ENCODE measurements at regions not wholly inside any gene's neighbourhood (a gene's known extent, or its start where the extent isn't known, plus 50 kb on each side); places are given as distances from the start of the nearest gene placed in this dataset.
"Not testable (repeated sequence)": the region's sequence is repeated elsewhere in the genome, so short reads cannot be mapped to it uniquely, and the experiment has no call there.

GRCh38 chr15:95202569-95203349, 971.4 kb downstream of the MCTP2 start:
- no peak for TF ChIP-seq CTCF (IDR thresholded peaks at IDR 0.05; ENCODE audit: borderline replicate concordance, control extremely low read depth, extremely low read depth, insufficient read depth, missing control alignments)
- in situ Hi-C loops (cut with MboI; ENCODE audit: low sequenced_read_pairs, unreplicated experiment): no loop called here
- no peak for DNase-seq (ENCODE audit: low spot score)

GRCh38 chr15:95205077-95205476, 973.7 kb downstream of the MCTP2 start:
- TF ChIP-seq CTCF (IDR thresholded peaks at IDR 0.05; ENCODE audit: borderline replicate concordance, control extremely low read depth, extremely low read depth, insufficient read depth, missing control alignments): no peak
- DNase-seq (ENCODE audit: low spot score): no peak
- in situ Hi-C loops (cut with MboI; ENCODE audit: low sequenced_read_pairs, unreplicated experiment): no loop called here

GRCh38 chr15:95205830-95206229, 974.5 kb downstream of the MCTP2 start:
- DNase-seq (ENCODE audit: low spot score); in situ Hi-C loops (cut with MboI; ENCODE audit: low sequenced_read_pairs, unreplicated experiment): not testable (repeated sequence)

- TF ChIP-seq CTCF (IDR thresholded peaks at IDR 0.05; ENCODE audit: borderline replicate concordance, control extremely low read depth, extremely low read depth, insufficient read depth, missing control alignments): no peak
- in situ Hi-C loops (cut with MboI; ENCODE audit: low sequenced_read_pairs, unreplicated experiment): no loop called here
- no peak for DNase-seq (ENCODE audit: low spot score)
Observed at GRCh38 chr15:95208071-95208470, 976.7 kb downstream of the MCTP2 start.

- no peak for TF ChIP-seq CTCF (IDR thresholded peaks at IDR 0.05; ENCODE audit: borderline replicate concordance, control extremely low read depth, extremely low read depth, insufficient read depth, missing control alignments)
- in situ Hi-C loops (cut with MboI; ENCODE audit: low sequenced_read_pairs, unreplicated experiment): no loop called here
- DNase-seq (ENCODE audit: low spot score): no peak
Observed at GRCh38 chr15:95208988-95209387, 977.6 kb downstream of the MCTP2 start.

GRCh38 chr15:95210436-95210981, 979.1 kb downstream of the MCTP2 start:
- TF ChIP-seq CTCF (IDR thresholded peaks at IDR 0.05; ENCODE audit: borderline replicate concordance, control extremely low read depth, extremely low read depth, insufficient read depth, missing control alignments): no peak
- in situ Hi-C loops (cut with MboI; ENCODE audit: low sequenced_read_pairs, unreplicated experiment): no loop called here
- DNase-seq (ENCODE audit: low spot score): no peak

- no peak for TF ChIP-seq CTCF (IDR thresholded peaks at IDR 0.05; ENCODE audit: borderline replicate concordance, control extremely low read depth, extremely low read depth, insufficient read depth, missing control alignments)
- no peak for DNase-seq (ENCODE audit: low spot score)
- in situ Hi-C loops (cut with MboI; ENCODE audit: low sequenced_read_pairs, unreplicated experiment): no loop called here
Observed at GRCh38 chr15:95215017-95215416, 983.7 kb downstream of the MCTP2 start.
